Esophagus muscularis mucosa (tissue), 4 donors: ENCODE measurements at regions not wholly inside any gene's neighbourhood (a gene's known extent, or its start where the extent isn't known, plus 50 kb on each side); places are given as distances from the start of the nearest gene placed in this dataset.

ENCODE experiments used
- DNase-seq: peaks from one replicate; pipeline ENCODE4 v3.0.0-alpha.2; 2017; ENCODE audit errors: extremely low spot score
- H3K27ac ChIP-seq, 4 donors: fragments of 200-600 bp; sonication (generic); replicated peaks in 1 of 4; 1 replicate in 3 of 4; 2 replicates in 1 of 4; pipeline ENCODE4 v1.5.1; 2016 to 2019; ENCODE audit warnings: mild to moderate bottlenecking in 1 of 4
- H3K27me3 ChIP-seq, 4 donors: fragments of 200-600 bp; sonication (generic); one replicate each; pipeline versions ENCODE4 v1.5.1 to v1.6.0; 2016 to 2019
- H3K36me3 ChIP-seq, 4 donors: fragments of 200-600 bp; sonication (generic); one replicate each; pipeline ENCODE4 v1.5.1; 2016 to 2019
- H3K4me1 ChIP-seq, 4 donors: fragments of 200-600 bp; sonication (generic); one replicate each; pipeline ENCODE4 v1.5.1; 2016 to 2019
- H3K4me3 ChIP-seq, 4 donors: fragments of 200-600 bp; sonication (generic); 1 replicate in 2 of 4; 2 replicates in 2 of 4; pipeline ENCODE4 v1.5.1; 2016 to 2019; ENCODE audit warnings: mild to moderate bottlenecking in 4 of 4, moderate library complexity in 1 of 4
- H3K9me3 ChIP-seq, 4 donors: fragments of 200-600 bp; sonication (generic); 1 replicate in 3 of 4; 2 replicates in 1 of 4; pipeline ENCODE4 v1.5.1; 2016 to 2019
- EP300 ChIP-seq: sonication (generic); formaldehyde crosslinking; IDR thresholded peaks from one replicate; pipeline ENCODE4 v1.6.1; 2017; ENCODE audit warnings: antibody characterized with exemption
- POLR2A ChIP-seq: fragments of 450-650 bp; IDR thresholded peaks from one replicate; pipeline ENCODE4 v1.6.1; 2017; ENCODE audit warnings: antibody characterized with exemption, moderate library complexity, mild to moderate bottlenecking, low read depth
- POLR2AphosphoS5 ChIP-seq, 2 donors: sonication (generic); formaldehyde crosslinking; IDR thresholded peaks; one replicate each; pipeline ENCODE4 v1.6.1; 2017; ENCODE audit warnings: antibody characterized with exemption in 2 of 2
- WGBS: methylation state at CpG from one replicate; pipeline ENCODE4 v1.1.5; 2018; 5-methylcytosine and 5-hydroxymethylcytosine counted together
- intact Hi-C: fragments of 100-400 bp; cut with DNase I; formaldehyde crosslinking; loops from one replicate; pipeline ENCODE4 v1.15.1; 2023
- TF ChIP-seq, protein P1 (sequence below), 3 experiments: fragments of 200-600 bp in 2 of 3; fragments of 450-650 bp in 1 of 3; sonication (generic) in 2 of 3; IDR thresholded peaks; one replicate each; pipeline ENCODE4 v1.5.1; 2017 to 2019; ENCODE audit warnings: antibody characterized with exemption in 3 of 3, mild to moderate bottlenecking in 2 of 3, moderate library complexity in 1 of 3

DNA sequence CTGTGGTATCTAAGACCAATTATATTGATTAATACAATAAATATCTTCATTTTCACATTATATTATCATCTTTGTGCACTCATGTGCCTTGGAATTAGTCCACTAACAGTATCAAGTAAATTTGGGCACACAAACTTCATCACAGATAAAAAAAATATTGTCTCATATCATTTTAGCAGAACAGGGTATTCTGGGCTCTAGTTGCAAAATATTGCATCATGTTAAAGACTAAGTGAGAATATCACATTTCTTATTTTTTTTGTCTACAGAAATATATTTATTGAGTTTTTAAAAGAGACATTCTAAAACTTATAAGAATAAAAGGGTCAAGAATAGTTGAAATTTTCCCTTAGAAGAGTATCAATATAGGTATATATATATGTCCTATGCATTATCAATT lies 754.1 kb upstream of the MAN1A1 start:
- H3K4me3 ChIP-seq = no peak overlapping the region
- no peak for TF ChIP-seq POLR2A
- no peak for TF ChIP-seq POLR2AphosphoS5 (IDR thresholded peaks at IDR 0.05)
- H3K36me3 ChIP-seq = no peaks in the 10 kb centered on the region
- no peak overlapping the region for H3K27ac ChIP-seq
- H3K4me1 ChIP-seq = no peaks in the 10 kb centered on the region
- intact Hi-C loops = no loop called here
- no peaks in the 10 kb centered on the region for H3K27me3 ChIP-seq
- no peaks in the 10 kb centered on the region for H3K9me3 ChIP-seq
- DNase-seq = no peak

DNA sequence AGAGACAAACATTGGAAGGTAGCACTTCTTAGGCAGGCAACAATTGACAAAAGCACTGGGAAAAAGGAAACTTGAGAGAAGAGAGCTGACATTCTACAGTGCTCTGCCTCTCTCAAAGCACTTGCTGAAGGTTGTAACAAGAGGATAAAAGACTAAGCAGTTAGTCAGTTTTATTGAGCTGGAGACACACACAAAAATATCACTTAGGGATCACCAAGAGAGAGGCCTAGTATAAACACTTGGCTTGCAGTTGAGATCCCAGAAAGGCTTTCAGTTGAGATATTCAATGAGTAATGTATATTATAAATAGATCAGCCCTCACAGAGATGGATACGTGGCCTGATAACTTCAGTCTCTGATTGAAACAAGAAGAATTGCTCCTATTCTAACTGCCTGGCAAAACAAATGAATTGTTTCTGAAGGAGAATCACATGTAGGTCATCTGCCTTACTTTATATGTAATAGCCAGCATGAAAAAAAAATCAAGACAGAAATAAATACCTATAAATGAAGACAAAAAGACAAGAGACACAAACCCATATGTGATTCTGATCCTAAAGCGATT lies 747.2 kb upstream of the MAN1A1 start:
- Histone ChIP-seq H3K27me3 (no peaks in the 10 kb centered on the region), H3K4me3 (no peak overlapping the region), H3K27ac (no peak overlapping the region), H3K36me3 (no peaks in the 10 kb centered on the region), H3K9me3 (no peaks in the 10 kb centered on the region), H3K4me1 (no peaks in the 10 kb centered on the region)
- no peak for TF ChIP-seq EP300
- no peak for TF ChIP-seq POLR2AphosphoS5 (IDR thresholded peaks at IDR 0.05)
- TF ChIP-seq, protein P1, sequence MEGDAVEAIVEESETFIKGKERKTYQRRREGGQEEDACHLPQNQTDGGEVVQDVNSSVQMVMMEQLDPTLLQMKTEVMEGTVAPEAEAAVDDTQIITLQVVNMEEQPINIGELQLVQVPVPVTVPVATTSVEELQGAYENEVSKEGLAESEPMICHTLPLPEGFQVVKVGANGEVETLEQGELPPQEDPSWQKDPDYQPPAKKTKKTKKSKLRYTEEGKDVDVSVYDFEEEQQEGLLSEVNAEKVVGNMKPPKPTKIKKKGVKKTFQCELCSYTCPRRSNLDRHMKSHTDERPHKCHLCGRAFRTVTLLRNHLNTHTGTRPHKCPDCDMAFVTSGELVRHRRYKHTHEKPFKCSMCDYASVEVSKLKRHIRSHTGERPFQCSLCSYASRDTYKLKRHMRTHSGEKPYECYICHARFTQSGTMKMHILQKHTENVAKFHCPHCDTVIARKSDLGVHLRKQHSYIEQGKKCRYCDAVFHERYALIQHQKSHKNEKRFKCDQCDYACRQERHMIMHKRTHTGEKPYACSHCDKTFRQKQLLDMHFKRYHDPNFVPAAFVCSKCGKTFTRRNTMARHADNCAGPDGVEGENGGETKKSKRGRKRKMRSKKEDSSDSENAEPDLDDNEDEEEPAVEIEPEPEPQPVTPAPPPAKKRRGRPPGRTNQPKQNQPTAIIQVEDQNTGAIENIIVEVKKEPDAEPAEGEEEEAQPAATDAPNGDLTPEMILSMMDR (IDR thresholded peaks at IDR 0.05) = no peak
- no peak for TF ChIP-seq POLR2A
- intact Hi-C loops = no loop called here
- DNase-seq = no peak
- WGBS = 73% methylated on average over 2 of the region's 2 CpGs

DNA sequence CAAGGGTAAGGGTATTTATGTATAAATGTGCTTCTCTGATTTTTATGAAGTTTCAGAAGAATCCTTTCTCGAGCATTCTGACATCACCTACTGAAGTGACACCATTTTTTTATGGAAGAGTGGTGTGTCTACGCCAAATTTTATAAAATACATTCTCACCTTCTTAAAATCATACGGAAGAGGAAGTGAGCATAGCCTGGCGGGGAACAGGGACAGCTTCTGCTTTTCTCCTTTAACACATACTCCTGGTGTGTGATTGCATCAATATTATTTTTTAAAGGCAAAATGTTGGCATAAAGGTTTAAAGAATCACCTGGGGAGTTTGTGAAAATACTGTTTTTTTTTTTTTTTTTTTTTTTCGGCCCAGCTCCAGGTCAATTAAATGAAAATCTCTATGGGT lies 733.6 kb upstream of the MAN1A1 start:
- 70% methylated on average over 5 of the region's 5 CpGs for WGBS
- no peaks in the 10 kb centered on the region for H3K36me3 ChIP-seq
- no peak for DNase-seq
- no peak overlapping the region for H3K4me3 ChIP-seq
- H3K9me3 ChIP-seq = no peaks in the 10 kb centered on the region
- H3K27me3 ChIP-seq = no peaks in the 10 kb centered on the region
- H3K4me1 ChIP-seq = no peaks in the 10 kb centered on the region
- H3K27ac ChIP-seq = no peak overlapping the region
- intact Hi-C loops = no loop called here
- TF ChIP-seq EP300 (no peak), POLR2A (no peak), POLR2AphosphoS5 (IDR thresholded peaks at IDR 0.05) (no peak)
- TF ChIP-seq, protein P1 (IDR thresholded peaks at IDR 0.05) = no peak

DNA sequence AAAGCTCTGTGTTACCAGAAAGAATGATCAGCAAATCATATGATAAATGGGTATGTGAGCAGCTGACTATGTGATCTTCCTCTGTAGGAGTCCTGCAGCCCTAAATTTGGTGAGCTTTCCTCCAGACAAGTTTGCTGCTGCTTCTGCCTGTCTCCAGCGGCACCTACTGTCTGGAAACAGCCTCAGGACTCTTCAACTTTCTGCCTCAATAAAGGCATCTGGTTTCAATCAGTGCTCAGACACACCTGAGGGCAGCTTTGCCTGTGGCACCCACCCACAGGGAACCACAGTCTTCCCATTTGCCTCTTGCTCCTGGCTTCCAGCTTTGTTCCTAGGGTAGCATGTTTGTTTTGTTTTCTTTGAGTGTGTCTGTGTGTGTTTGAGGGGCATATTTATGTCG lies 727.9 kb upstream of the MAN1A1 start:
- Histone ChIP-seq H3K27ac (no peak overlapping the region), H3K36me3 (no peaks in the 10 kb centered on the region), H3K4me3 (no peak overlapping the region), H3K27me3 (no peaks in the 10 kb centered on the region), H3K9me3 (no peaks in the 10 kb centered on the region), H3K4me1 (no peaks in the 10 kb centered on the region)
- TF ChIP-seq, protein P1 (IDR thresholded peaks at IDR 0.05) = peak in 2 of 3 experiments; percentile 26 to 27
- no peak for TF ChIP-seq POLR2A
- DNase-seq = no peak
- WGBS = 39% methylated on average over 2 of the region's 2 CpGs
- intact Hi-C loops = loop anchor here (10.0 kb wide), 1 partner anchor 933 kb away; no protein-coding TSS in a partner anchor

DNA sequence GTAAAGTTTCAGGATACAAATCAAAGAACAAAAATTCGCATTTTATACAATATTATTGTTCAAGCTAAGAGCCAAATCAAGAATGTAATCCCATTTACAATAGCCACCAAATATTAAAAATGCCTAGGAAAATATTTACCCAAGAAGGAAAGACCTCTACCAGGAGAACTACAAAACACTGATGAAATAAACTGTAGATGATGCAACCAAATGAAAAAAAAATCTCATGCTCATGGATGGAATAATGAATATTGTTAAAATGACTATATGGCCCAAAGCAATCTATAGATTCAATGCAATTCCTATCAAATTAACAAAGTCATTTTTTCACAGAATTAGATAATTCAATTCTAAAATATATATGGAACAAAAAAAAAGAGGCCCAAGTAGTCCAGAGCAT lies 708.8 kb upstream of the MAN1A1 start:
- intact Hi-C loops = no loop called here
- 33% methylated on average over 1 of the region's 1 CpG for WGBS
- TF ChIP-seq POLR2AphosphoS5 (IDR thresholded peaks at IDR 0.05) (no peak), POLR2A (no peak), EP300 (no peak)
- TF ChIP-seq, protein P1 (IDR thresholded peaks at IDR 0.05) = no peak
- no peaks in the 10 kb centered on the region for H3K4me1 ChIP-seq
- no peak overlapping the region for H3K27ac ChIP-seq
- peaks cover 0 to 8% (median 0%) of the 10 kb centered on the region in 4 donors for H3K9me3 ChIP-seq
- H3K36me3 ChIP-seq = no peaks in the 10 kb centered on the region
- DNase-seq = no peak
- no peaks in the 10 kb centered on the region for H3K27me3 ChIP-seq
- H3K4me3 ChIP-seq = no peak overlapping the region
